ENCODE measurements at regions not wholly inside any gene's neighbourhood (a gene's known extent, or its start where the extent isn't known, plus 50 kb on each side); places are given as distances from the start of the nearest gene placed in this dataset.

GRCh38 chr5:18828351-18828750 lies 1159.6 kb downstream of the CDH18 start (continued):
- TF ChIP-seq EZH2 (IDR thresholded peaks at IDR 0.05; ENCODE audit: low read depth, low read length, severe bottlenecking), result no peak
- TF ChIP-seq CTCF (IDR thresholded peaks at IDR 0.05; ENCODE audit: control extremely low read depth in 1 of 3, insufficient read depth in 1 of 3, low read depth in 1 of 3, low read length in 3 of 3), result no peak

Data from H1 (cell line).